NCI-H446 (cell line): ENCODE measurements at regions not wholly inside any gene's neighbourhood (a gene's known extent, or its start where the extent isn't known, plus 50 kb on each side); places are given as distances from the start of the nearest gene placed in this dataset.

ENCODE experiments used
- DNase-seq, 2 experiments: peaks; one replicate each; lab custom pipeline; 2025; lab: John Stamatoyannopoulos, UW

DNA sequence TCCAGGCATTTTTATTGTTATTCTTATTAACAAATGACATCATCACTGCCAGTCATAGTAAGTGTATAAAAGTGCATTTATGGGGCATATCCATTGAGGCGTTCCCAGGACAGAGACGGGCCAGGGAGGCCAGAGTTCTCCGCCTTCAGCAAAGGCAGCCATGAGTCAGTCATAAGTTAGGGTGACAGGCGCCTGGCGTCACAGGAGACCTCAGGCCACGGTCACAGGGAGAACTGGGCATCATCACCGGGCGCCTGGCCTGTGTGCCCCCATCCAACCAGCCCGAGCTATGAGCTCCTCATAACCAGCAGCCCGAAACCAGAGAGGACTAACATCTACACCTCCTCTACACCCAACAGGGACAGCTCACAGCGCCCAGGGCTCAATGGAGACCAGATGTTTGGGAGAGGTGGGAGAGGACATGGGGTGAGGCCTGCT is 259.2 kb downstream of the DLL1 start:
- no peak for DNase-seq

GRCh38 chr6:170030821-170031471 is 259.9 kb downstream of the DLL1 start:
- DNase-seq, result no peak

DNA sequence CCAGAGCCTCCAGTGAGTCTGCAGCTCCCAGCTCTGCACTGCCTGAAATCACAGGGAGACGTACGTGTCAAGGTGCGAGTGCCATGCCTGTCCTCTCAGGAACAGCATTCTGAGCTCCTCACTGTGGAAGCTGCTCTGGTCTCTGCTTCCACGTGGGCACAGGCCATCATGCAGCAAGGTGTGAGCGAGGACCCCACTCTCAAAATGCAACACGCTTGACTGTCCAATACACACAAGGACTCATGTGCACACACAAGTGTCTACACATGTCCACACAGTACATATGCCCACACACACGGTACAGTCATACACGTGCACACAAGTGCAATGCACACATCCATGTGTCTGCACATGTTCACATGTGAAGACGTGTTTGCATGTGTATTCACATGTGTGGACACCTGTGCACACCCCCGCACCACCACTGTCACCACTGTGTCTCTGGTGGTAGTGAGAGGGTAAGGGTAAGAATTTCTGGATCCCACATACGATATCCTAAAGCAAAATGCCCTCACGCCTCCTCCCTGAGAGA is 260.5 kb downstream of the DLL1 start:
- DNase-seq, result no peak

DNA sequence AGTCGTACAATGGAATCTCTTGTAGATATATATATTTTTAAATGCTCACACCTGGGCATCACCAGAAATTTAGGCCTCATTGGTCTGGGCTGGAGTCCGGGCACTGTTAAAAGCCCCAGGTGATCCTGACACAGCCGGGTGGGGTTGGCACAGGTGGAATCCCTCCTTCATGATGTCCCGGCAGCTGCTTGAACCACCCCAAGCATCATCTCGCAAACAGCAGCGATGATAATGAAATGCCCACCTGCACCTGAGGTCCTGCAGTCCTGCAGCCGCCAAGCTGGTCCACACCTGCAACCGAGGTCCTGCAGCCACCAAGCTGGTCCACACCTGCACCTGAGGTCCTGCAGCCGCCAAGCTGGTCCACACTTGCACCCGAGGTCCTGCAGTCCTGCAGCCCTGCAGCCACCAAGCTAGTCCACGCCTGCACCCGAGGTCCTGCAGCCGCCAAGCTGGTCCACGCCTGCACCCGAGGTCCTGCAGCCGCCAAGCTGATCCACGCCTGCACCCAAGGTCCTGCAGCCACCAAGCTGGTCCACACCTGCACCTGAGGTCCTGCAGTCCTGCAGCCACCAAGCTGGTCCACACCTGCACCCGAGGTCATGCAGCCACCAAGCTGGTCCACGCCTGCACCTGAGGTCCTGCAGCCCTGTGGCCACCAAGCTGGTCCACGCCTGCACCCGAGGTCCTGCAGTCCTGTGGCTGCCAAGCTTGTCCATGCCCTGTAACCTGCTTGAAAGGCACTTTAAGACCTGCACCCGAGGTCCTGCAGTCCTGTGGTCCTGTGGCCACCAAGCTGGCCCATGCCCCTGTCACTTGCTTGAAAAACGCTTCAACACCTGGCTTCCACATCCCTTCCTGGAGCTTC is 261.2 kb downstream of the DLL1 start:
- no peak for DNase-seq

GRCh38 chr6:170028629-170029345 is 262.1 kb downstream of the DLL1 start:
- DNase-seq, result no peak

DNA sequence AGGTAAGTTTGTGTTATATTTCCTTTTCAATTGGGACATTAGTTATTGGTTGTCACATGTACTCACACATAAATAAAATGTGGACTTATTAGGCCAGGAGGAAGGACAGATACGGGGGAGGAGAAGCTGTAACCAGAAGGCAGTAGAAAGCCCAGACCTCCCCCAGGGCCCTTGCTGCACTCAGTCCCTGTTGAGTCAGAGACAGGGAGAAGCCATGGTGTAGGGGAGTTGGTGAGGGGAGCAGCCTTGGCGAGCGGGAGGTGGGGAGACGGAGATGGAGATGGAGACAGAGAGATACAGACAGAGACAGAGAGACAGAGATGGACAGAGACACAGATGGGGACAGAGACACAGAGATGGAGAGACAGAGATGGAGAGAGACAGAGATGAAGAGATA is 263.2 kb downstream of the DLL1 start:
- no peak for DNase-seq

- DNase-seq, result no peak
Observed at GRCh38 chr6:170026751-170027646, 263.9 kb downstream of the DLL1 start.

DNA sequence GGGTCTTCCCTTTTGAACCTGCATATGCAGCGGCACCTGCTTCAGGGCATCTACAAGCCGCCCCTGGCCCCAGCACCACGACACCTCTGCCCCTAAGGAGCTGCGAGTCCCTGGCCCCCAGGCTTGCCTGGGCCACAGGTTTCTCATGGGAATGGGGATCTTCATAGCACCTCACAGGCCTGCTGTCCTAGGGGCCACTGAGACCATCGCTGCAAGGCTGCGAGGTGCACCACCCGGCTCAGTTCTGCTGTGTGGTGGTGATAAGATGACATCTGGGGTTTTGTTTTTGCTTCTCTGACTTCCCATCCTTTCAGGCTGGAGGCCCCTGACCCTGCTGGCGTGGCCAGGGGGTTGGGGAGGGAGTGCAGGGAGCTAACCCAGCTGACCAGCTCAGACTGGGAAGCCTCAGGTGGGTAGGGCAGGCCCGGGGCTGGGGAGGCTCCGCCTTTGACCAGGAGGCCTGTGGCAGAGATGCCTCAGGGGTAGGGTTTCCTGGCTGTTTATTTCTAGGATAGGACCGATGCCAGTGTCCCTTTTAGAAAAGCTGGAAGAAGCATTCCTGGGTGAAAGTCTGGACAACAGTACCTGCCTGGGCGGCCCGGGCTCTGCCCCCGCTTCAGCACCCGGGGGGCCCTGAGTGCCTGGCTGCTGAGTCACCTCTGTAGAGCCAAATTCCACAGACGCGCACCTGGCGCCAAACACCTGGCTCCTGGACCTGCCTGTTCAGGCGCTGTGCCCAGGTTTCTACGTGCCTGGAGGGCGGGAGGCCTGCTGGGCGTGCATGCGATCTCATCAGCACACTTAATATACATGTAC is 264.7 kb downstream of the DLL1 start:
- no peak for DNase-seq

GRCh38 chr6:170025341-170025911 is 265.5 kb downstream of the DLL1 start:
- no peak for DNase-seq

DNA sequence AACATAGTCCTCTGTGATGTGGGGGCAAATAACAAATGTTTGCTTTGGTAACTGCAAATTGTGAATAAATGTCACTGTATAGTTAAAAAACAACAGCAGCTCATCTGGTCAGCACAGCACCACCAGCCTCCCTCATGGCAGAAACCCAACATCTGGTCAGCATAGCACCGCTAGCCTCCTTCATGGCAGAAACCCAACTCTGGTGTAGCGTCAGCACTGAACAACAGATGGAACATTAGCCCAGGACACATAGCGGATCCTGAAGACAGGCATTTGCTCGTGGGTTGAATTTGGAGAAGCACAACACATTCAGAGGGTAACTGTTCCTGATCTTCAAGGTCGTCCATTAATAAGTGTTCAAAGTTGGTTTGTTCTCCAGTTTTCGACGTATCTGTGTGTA is 265.9 kb downstream of the DLL1 start:
- peak in 1 of 2 experiments; percentile 4 for DNase-seq

DNA sequence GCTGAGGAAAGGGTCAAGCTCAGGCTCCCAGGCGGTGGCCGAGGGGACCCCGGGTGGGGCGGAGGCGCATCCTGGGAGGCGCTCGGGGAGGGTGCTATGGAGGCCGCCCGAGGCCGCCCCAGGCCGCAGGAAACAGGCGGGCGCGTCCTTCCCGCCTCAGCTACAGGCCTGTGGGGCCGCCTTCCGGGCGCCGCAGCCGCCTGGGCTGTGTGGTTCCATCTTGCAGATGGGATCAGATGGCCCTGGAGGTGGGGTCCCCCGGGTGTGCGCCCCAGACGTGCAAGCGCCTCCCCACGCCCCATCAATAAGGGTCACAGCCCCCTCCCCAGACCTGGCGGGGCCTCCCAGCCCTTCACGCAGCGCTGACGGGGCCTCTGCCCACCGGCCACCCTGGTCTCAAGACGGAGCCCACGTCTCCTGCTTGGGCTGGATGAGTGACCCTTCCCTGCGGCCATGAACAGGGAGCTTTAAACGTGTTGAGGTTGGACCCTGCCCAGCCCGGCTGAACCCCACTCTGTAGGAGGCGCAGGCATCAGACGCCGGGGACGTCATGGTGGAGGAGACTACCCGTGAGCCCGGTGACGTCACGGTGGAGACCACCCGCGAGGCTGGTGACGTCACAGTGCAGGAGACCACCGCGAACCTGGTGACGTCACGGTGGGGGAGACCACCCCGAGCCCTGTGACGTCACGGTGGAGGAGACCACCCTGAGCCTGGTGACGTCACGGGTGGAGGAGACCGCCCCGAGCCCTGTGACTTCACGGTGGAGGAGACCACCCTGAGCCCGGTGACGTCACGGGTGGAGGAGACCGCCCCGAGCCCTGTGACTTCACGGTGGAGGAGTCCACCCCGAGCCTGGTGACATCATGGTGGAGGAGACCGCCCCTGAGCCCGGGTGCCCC is 267.0 kb downstream of the DLL1 start:
- no peak for DNase-seq

- DNase-seq, result no peak
Observed at GRCh38 chr6:170022827-170023619, 267.9 kb downstream of the DLL1 start.

DNA sequence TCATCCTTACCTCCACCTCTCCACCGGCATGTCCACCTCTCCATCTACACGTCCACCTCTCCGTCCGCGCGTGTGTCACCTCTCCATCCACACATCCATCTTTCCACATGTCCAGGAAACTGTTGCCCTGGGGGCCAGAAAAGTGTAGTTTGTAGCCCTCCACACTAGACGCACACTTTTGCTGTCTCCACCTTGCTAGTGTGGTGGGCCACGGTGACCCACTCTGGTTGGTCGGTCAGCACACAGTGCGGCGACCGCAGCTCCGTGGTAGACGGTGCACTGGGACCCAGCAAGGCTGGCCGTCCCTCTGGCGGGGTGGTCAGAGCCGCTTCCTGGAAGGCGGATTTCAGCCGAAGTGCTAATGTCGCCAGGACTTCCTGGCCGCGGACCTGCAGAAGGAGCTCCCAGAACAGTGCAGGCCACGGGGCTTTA is 268.6 kb downstream of the DLL1 start:
- DNase-seq, result no peak

DNA sequence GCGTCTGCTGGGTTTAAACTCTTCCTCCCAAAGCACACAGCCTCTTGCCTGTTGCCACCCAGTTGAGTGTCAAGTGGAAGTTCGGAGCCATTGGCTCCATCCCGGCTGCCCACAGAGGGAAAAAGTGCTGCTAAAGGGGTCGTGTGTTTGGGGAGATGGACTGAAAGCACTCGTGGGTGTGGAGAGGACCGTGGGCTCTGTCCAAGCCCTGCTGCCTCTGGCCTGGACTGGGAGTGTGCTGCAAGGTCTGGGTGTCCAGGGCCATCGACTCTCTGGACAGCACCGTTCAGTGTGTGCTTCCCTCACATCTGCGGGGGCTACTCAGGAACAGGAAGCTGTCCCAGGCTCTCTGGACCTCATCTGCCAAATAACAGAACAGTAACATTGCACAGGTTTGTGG is 269.3 kb downstream of the DLL1 start:
- no peak for DNase-seq

- no peak for DNase-seq
Observed at GRCh38 chr6:170019818-170020583, 268.6 kb downstream of the ERMARD start.

- no peak for DNase-seq
Observed at GRCh38 chr6:170018936-170019817, 267.8 kb downstream of the ERMARD start.
